ENCODE measurements at regions not wholly inside any gene's neighbourhood (a gene's known extent, or its start where the extent isn't known, plus 50 kb on each side); places are given as distances from the start of the nearest gene placed in this dataset.

DNA sequence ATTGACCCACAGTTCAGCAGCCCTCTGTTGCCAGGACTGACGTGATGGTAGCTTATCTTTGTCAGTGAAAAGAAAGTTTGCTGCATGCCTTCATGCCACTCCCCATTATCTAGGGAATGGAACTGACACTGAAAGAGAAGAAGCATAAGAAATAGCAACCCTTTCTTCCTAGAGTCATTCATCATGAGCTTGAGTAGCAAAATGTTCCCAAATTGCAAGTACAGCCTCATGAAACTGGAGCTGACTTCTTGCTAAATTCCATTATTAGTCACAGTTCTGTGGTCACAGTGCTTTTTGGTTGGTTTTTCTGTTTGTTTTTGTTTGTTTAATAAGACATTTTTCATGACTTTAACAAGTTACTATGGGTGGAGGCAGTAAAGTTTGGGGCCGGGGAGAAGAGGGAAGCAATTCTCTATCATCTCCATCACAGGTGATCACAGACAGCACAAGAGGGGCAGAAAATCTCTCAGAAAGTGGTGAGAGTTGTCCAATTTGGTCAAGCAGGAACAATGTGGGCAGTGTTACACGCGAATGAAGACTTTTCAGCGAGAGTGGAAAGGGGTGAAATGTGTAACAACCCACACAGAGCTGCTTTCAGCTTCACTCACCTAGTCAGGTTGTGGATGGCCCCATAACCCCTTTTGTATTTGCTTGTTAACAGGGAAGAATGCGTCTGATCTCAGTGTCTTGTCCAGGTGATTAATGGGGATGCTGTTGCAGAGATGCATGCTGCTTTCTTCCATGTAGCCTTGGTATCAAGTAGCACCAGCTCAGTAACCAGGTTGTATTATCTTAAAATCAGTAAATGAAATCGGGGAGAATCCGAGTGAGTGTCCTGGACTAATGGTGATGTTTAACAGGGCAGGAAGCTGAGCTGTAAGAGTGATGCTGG, 440.4 kb downstream of the DMRT2 start:
- no peak for DNase-seq (ENCODE audit: low spot score)

DNA sequence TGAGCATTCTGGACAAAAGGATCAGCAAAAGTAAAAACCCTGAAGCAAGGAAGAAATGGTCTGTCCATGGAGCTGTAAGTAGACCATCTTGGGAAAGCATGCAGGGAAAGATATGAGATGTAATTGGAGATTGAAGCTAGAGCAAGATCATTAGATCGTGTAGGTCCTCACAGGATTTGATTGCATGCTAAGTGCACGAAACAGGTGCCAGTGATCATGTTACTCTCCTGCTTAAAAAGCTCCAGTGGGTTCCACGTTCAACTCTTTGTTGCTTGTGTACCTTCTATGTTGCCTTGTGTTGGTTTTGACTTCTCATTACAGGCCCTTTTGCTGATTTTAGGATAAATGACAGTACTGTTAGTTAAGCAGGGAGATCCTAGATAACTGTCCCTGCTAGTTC, 442.0 kb downstream of the DMRT2 start:
- no peak for DNase-seq (ENCODE audit: low spot score)

DNA sequence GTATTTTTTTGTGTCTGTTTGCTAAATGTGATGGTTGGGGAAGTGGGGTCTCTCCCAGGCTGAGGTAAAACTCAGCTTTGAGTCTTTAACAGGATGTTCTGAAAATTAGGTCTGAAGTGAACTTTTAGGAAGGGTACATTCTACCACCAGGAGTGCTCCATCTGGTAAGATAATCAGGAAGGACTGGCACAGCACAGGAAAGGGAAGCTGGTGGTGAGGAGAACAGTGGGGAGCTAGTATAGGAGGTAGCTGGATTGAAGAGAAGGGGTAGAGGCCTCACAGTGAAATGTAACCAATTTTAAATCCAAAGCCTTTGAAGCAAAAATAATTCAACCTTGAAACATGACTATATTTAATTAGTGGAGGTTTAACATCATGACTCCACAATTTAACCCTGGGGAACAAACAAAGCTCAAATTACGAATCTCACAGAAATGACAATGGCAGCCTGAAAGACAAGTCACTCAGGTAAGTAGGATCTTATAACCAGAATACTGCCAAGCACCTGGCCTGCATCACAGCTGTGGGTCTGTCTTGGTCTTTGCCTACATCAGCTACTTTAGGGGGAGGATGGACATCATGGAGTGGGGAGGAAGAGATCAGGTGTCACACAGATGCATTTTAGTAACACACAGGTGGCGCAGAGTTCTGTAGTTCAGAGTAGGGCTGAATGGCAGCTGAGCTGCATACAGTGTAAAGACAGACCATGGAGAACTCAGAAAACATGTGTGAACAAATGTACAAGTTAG, 445.3 kb downstream of the DMRT2 start:
- DNase-seq (ENCODE audit: low spot score) = no peak

DNA sequence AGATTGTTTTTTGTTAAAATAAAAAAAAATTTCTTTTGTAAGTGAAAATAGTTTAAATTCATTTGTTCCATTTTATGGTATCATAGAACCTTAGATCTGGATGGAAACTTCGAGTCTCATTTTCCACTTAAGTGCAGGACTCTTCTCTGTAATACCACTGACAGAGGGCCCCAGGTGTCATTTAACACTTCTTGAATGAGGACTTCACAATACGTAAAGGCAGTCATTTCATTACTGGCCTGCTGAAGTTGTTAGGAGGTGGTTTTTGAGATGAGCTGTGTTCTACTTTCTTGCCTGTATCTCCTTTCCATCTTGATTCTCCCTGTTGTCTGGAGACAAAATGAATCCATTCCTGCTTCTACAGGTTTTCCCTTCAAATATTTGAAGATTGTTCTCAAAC, 455.3 kb downstream of the DMRT2 start:
- no peak for DNase-seq (ENCODE audit: low spot score)

DNA sequence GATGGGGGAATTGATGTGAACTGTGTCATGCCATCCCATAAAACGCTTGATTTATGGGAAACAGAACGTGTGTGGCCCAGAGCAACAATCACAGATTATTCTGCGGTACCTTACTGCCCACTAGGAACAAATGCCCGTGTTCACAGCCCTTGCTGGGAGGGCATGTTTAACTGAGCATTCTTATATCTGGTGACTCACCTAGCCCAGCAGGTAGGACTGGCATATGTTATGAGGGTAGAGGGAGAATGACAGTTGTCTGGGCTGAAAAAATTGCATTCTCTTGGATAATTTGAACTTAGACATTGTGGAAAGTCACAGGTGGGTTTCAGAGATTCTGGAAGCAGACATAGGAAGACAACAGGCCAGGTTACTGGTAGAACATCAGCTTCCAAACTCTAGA, 460.6 kb downstream of the DMRT2 start:
- DNase-seq (ENCODE audit: low spot score) = no peak

DNA sequence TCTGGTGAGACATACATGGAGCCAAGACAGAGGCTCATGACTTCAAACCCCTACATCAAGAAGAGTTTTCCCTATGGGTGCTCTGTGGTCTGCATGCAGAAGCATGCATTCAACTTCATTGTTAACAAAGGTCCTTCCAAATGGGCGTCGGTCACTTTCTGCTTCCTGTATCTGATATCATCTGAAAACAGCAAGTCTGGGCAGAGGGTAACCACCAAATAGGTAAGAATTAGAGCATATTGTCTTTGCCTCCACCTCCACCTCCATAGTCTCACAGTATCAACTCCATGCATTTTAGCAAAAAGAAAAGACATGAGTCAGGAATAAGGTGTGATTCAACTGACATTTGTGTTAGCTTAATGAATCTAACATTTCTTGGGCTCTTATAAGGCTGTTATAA, 462.9 kb downstream of the DMRT2 start:
- no peak for DNase-seq (ENCODE audit: low spot score)

DNA sequence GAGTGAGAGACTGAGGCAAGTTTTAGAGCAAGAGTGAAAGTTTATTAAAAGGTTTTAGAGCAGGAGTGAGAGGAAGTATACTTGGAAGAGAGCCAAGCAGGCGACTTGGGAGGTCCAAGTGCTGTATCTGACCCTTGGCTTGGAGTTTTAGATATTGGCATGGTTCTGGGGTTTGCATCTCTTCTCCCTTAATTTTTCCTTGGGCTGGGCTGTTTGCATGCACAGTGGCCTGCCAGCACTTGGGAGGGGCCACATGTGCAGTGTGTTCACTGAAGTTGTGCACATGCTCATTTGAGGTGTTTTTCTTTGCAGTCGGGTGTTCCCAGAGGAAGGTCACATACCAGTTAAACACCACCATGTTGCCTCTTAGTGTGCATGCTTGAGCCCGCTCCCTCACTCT, 464.1 kb downstream of the DMRT2 start:
- DNase-seq (ENCODE audit: low spot score) = no peak

DNA sequence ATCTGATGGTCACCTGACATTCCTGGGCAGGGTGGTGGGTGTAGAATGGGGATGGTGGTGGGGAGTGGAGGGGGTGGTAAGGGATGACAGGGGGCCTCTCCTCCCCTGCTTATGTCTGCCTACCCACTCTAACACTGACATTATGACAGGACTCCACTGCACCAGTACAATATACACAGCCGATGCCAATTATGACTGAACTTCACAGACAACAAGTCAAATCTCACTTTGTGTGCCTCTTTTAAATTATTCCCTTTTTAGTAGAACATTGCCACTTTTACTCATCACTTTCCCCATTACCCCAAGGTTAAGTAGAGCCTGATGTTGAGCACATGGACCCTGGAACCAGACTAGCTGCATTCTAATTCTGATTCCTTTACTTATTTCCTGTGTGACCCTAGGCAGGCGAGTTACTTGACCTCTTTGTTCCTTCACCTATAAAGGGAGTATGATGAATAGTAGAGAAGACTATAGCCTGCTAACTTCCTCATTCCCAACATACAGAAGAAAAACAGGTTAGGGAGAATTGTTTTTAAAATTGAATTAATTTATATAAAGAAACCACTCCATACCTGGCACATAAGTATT, 464.7 kb downstream of the DMRT2 start:
- DNase-seq (ENCODE audit: low spot score) = no peak

DNA sequence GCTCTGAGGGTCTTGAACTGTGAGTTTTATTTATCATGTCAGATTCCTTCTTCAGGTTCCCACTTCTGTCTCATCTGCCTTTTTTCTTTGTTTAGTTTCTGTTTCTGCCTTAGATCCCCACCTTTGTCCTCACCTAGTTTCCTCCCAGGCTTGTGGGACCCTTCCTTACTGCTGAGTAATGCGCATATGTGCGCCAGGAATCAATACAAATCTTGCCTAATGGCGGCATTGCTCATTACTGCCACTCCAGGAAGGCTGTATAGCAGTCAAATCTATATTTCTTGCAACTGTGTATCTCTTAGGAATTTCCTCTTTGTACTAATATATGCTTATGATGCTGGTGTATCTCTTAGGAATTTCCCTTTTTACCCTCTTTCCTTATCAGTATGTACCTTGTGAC, 465.4 kb downstream of the DMRT2 start:
- DNase-seq (ENCODE audit: low spot score) = no peak

DNA sequence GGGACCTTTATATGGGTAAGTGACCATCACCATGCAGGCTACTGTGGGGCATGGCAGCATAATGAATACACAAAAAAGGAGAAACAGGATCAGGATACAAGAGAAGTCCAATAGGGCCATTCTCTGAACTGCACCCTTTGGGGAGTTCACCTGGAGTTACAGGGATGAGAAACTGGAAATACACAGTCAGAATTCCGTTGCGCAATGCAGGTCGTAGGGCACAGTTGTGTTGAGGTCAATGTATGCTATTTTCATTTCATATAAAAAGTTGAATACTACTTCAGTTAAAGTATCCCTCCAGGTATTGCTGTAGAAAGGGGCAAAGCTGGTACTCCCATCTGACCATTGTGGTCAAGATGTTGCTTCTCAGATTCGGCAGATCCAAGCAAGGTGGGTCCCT, 471.4 kb downstream of the DMRT2 start:
- no peak for DNase-seq (ENCODE audit: low spot score)

DNA sequence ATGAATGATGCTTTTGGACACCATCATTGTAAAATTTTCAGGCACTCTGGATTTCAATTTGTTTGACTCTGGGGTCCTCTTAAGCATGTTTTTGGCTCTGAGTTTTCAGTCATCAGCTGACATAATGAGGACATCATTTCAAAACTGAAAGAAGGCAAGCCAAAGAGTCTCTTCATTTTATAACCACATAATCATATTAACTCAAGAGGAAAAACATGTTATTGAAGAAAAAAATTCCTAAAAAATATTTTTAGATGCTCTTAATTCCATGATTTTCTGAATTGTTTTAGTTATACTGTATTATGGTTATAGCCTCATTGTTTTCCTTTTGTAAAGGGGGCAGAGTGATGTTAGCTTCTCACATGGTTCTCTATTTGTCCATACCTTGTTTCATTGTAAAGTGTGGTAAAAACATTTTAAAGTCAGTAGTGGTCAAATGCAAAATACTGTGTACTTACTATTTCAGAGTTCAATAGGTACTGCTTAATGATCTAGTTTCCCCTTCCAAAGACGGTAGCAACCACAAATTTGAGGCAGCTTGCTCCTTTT, 472.1 kb downstream of the DMRT2 start:
- DNase-seq (ENCODE audit: low spot score) = no peak

DNA sequence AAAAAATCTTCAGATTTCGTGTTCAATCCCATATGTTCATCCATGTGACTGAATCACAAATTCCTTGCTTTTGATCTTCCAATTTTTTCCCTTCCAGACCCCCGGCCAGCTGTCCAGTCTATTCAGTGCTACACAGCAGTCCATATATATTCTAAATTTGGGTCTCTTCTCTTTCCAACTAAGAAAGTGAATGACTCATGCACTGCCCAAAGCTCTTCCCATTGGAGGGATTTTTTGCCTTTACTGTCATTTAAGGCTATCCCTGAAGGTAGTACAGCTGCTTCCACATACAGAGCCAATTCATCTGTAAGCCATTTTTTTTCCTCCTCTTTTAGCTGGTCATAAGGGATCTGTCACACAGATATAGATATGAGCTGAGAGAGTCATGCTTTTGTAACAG, 478.3 kb downstream of the DMRT2 start:
- no peak for DNase-seq (ENCODE audit: low spot score)

DNA sequence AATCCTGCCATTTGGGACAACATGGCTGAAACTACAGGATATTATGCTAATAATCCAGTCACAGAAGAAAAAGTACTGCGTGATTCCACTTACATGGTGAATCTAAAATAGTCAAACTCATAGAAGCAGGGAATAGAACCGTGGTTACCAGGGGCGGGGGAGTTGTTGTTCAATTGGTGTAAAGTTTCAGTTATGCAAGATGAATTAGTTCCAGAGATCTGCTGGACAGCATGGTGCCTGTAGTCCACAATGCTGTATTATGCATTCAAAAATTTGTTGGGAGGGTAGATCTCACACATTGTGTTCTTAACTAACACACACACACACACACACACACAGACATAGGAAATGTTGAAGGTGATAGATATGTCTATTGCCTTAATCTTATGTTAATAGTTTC, 480.5 kb downstream of the DMRT2 start:
- no peak for DNase-seq (ENCODE audit: low spot score)

DNA sequence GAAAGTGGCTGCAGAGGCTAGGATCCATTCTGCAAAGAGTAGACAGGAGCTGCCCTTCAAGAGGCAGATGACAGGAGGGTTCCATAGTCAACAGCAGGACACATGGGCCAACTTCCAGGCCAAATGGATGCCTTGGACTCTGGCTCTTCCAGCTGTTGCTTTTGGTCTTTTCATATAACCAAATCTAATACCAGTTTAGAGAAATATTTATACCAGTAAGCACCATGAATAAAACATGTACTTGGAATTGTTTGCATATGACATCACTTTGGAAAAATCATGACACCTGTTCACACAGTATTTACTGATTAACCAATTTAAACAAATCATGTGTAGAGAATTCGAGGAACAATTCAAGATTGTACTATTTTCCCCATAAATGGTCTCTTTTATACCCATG, 481.3 kb downstream of the DMRT2 start:
- DNase-seq (ENCODE audit: low spot score) = no peak

DNA sequence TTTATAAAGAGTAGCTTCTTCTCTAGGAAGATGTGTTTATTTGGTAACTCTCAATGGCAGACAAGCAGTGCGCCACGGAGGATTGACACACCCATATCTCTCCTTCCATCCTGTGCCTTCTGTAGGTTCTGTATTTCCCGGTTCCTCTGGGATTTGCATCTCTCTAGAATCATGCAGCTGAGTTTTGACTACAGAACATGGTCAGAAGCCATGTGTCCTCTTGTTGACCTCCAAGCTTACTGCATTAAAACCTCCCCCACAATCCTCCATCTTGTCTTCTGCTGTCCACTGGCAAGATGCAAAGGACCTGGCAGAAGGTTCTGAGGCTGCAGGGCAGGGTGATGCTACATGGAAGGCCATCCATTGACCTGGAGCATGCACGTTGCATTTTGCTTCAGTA, 482.0 kb downstream of the DMRT2 start:
- DNase-seq (ENCODE audit: low spot score) = no peak

DNA sequence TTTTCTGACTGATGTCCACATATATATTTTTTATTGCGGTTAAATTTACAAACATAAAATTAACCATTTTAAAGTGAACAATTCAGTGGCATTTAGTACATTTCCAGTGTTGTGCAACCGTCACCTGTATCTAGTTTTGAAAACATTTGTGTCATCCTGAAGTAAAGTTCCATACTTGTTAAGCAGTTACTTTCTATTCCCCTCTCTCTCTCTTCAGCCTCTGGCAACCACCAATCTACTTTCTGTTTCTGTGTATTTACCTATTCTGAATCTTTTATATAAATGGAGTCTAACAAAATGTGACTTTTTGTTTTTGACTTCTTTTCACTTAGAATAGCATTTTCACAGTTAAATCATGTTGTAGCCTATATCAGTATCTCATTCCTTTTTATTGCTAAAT, 480.1 kb upstream of the SMARCA2 start:
- DNase-seq (ENCODE audit: low spot score) = no peak

DNA sequence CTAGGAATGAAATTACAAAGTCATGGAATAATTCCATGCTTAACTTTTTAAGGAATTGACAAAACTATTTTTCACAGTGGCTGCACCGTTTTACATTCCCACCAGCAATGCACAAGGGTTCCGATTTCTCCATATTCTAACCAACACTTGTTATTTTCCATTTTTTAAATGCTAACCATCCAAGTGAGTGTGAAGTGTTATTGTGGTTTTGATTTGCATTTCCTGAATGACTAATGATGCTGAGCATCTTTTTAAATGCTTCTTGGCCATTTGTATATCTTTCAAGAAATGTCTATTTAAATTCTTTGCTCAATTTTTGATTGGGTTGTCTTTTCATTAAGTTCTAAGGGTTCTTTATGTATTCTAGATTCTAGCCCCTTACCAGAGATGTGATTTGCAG, 479.5 kb upstream of the SMARCA2 start:
- DNase-seq (ENCODE audit: low spot score) = no peak

DNA sequence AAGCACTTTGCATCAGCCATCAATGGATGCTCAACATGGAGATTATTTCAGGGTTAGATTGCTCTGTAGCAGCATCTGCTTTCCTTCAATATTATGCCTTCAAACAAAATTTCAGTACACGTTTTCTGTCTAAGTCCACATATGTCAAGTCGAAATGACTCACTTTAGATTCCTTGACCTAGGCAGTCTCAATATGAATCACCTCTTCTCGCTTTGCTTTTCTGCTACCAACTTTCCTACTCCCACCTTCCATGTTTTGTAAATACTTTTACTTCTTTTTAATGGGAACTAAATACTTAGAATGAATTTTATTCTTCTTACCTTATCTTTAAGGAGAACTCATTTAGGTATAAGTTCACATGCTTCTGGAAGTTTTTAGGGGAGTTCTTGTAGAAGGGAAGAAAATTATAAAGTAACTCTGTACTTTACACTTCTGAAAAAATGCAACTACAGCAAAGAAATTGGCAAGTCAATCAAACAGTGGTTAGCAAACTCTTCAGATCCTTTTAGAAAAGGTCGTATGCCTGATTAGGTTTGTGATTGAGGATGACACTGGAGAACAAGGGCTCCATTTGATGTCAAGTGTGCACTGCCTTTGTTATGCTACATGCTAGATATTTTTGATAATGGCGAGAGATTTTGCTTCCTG, 478.5 kb upstream of the SMARCA2 start:
- DNase-seq (ENCODE audit: low spot score) = peak; percentile 21

DNA sequence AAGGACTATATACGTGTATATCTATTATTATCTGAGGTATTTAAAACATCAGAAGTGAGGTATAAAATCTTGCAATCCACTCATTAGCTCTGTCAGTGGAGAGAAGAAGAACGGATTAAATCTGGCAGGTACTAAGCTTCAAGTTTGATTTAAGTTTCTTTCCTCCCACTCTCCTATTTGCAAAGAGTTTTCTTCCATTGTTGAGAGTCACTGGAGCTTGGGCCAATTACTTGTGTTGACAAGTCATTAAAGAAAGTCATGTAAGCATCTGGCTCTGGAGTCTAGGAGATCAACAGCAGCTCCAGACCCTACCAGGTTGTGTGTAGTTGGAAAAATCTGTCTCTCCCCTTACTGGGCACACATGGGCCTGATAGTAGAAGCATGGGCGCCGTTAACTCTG, 476.8 kb upstream of the SMARCA2 start:
- DNase-seq (ENCODE audit: low spot score) = no peak

DNA sequence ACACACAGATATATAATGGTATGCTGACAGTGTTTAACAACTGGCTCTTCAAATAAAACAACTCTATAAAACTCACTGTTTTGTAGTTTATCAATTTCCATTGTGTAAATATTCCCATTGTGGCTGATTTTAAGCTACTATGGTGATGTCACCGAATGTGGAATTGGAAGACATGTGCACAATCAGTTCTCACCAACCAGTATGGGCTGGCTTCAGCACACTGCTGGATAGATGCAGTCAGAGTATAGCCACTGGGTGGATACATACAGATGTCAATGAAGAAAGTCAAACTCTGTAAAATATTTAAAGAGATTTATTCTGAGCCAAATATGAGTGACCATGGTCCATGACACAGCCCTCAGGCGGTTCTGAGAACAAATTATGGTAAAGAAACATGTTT, 475.9 kb upstream of the SMARCA2 start:
- DNase-seq (ENCODE audit: low spot score) = no peak

DNA sequence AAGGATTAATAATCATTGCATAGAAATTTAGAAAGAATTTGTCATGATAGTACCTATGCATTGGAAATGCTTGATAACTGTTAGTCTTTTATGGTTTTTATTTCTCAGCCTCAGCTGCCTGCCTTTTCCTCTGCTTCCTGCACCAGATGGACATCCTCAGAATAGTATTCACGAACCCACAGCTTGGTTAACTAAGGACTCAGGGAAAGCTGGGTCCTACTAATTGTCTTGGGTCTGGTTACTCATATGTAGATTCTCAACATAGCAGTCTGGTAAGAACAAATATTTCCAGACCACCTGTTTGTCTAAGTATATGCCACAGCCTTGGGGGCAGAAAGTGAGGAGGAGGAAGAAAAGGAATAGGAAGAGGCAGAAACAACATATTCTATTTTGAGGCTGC, 464.5 kb upstream of the SMARCA2 start:
- no peak for DNase-seq (ENCODE audit: low spot score)

Data from RKO (cell line).